Vagina (tissue), 2 donors: ENCODE measurements at regions not wholly inside any gene's neighbourhood (a gene's known extent, or its start where the extent isn't known, plus 50 kb on each side); places are given as distances from the start of the nearest gene placed in this dataset.

Experiments
- DNase-seq, 2 donors: peaks; one replicate each; pipeline ENCODE4 v3.0.0-alpha.2; 2017; ENCODE audit errors: extremely low spot score in 2 of 2
- H3K27ac ChIP-seq: fragments of 200-600 bp; sonication (generic); one replicate; pipeline ENCODE4 v1.5.1; 2019
- H3K27me3 ChIP-seq: fragments of 200-600 bp; sonication (generic); one replicate; pipeline ENCODE4 v1.5.1; 2019
- H3K36me3 ChIP-seq, 2 donors: fragments of 200-600 bp; sonication (generic); one replicate each; pipeline ENCODE4 v1.5.1; 2017 to 2019
- H3K4me1 ChIP-seq: fragments of 200-600 bp; sonication (generic); one replicate; pipeline ENCODE4 v1.5.1; 2019
- H3K4me3 ChIP-seq, 2 donors: fragments of 200-600 bp; sonication (generic); 1 replicate in 1 of 2; 2 replicates in 1 of 2; pipeline ENCODE4 v1.5.1; 2016 to 2019
- H3K9me3 ChIP-seq: fragments of 200-600 bp; sonication (generic); one replicate; pipeline ENCODE4 v1.5.1; 2019
- CTCF ChIP-seq, 3 experiments: fragments of 450-650 bp in 2 of 3; fragments of 200-600 bp in 1 of 3; sonication (generic) in 1 of 3; IDR thresholded peaks; one replicate each; pipeline ENCODE4 v1.5.1; 2017 to 2019; ENCODE audit warnings: antibody characterized with exemption in 3 of 3, mild to moderate bottlenecking in 2 of 3, moderate library complexity in 2 of 3
- POLR2A ChIP-seq, 2 donors: fragments of 450-650 bp; IDR thresholded peaks; one replicate each; pipeline ENCODE4 v1.6.1; 2017; ENCODE audit warnings: antibody characterized with exemption in 2 of 2, mild to moderate bottlenecking in 2 of 2, moderate library complexity in 2 of 2
- POLR2AphosphoS5 ChIP-seq, 2 donors: sonication (generic); formaldehyde crosslinking; IDR thresholded peaks; one replicate each; pipeline ENCODE4 v1.9.0; 2017; ENCODE audit warnings: antibody characterized with exemption in 2 of 2, mild to moderate bottlenecking in 2 of 2, low read depth in 1 of 2; ENCODE audit not compliant: insufficient read depth in 1 of 2
- intact Hi-C: fragments of 100-400 bp; cut with DNase I; formaldehyde crosslinking; loops from one replicate; pipeline ENCODE4 v1.15.1; 2023

- Histone ChIP-seq H3K36me3 (no peaks in the 10 kb centered on the region), H3K27me3 (no peaks in the 10 kb centered on the region), H3K9me3 (no peaks in the 10 kb centered on the region), H3K4me3 (no peak overlapping the region), H3K27ac (peak overlapping the region; percentile 76), H3K4me1 (peaks cover 48% of the 10 kb centered on the region)
- DNase-seq, result no peak
- TF ChIP-seq POLR2A (IDR thresholded peaks at IDR 0.05) (no peak), CTCF (IDR thresholded peaks at IDR 0.05) (no peak), POLR2AphosphoS5 (IDR thresholded peaks at IDR 0.05; ENCODE audit: insufficient read depth in 1 of 2, low read depth in 1 of 2) (no peak)
- intact Hi-C loops, result no loop called here
These were observed 49.9 kb upstream of the HS6ST1 start for GRCh38 chr2:128368437-128369107.

- Histone ChIP-seq H3K27me3 (no peaks in the 10 kb centered on the region), H3K27ac (peak overlapping the region; percentile 76), H3K36me3 (no peaks in the 10 kb centered on the region), H3K4me1 (peaks cover 53% of the 10 kb centered on the region), H3K9me3 (no peaks in the 10 kb centered on the region), H3K4me3 (no peak overlapping the region)
- intact Hi-C loops, result no loop called here
- DNase-seq, result no peak
- TF ChIP-seq POLR2AphosphoS5 (IDR thresholded peaks at IDR 0.05; ENCODE audit: insufficient read depth in 1 of 2, low read depth in 1 of 2) (no peak), POLR2A (IDR thresholded peaks at IDR 0.05) (no peak), CTCF (IDR thresholded peaks at IDR 0.05) (no peak)
These were observed 50.5 kb upstream of the HS6ST1 start for GRCh38 chr2:128369108-128369555.

GRCh38 chr2:128369602-128370467, 51.2 kb upstream of the HS6ST1 start:
- Histone ChIP-seq H3K27ac (peak overlapping the region; percentile 76), H3K36me3 (no peaks in the 10 kb centered on the region), H3K9me3 (no peaks in the 10 kb centered on the region), H3K4me3 (no peak overlapping the region), H3K27me3 (no peaks in the 10 kb centered on the region), H3K4me1 (peaks cover 60% of the 10 kb centered on the region)
- intact Hi-C loops, result no loop called here
- no peak for DNase-seq
- TF ChIP-seq POLR2A (IDR thresholded peaks at IDR 0.05) (no peak), POLR2AphosphoS5 (IDR thresholded peaks at IDR 0.05; ENCODE audit: insufficient read depth in 1 of 2, low read depth in 1 of 2) (no peak), CTCF (IDR thresholded peaks at IDR 0.05) (no peak)

- intact Hi-C loops, result no loop called here
- no peaks in the 10 kb centered on the region for H3K36me3 ChIP-seq
- peak overlapping the region; percentile 76 for H3K27ac ChIP-seq
- no peaks in the 10 kb centered on the region for H3K9me3 ChIP-seq
- H3K4me3 ChIP-seq, result no peak overlapping the region
- no peak for TF ChIP-seq CTCF (IDR thresholded peaks at IDR 0.05)
- no peak for TF ChIP-seq POLR2AphosphoS5 (IDR thresholded peaks at IDR 0.05; ENCODE audit: insufficient read depth in 1 of 2, low read depth in 1 of 2)
- no peak for TF ChIP-seq POLR2A (IDR thresholded peaks at IDR 0.05)
- no peak for DNase-seq
- no peaks in the 10 kb centered on the region for H3K27me3 ChIP-seq
- peaks cover 68% of the 10 kb centered on the region for H3K4me1 ChIP-seq
These were observed 52.0 kb upstream of the HS6ST1 start for GRCh38 chr2:128370468-128371247.
